Gastrocnemius medialis (tissue), 4 donors: ENCODE measurements at regions not wholly inside any gene's neighbourhood (a gene's known extent, or its start where the extent isn't known, plus 50 kb on each side); places are given as distances from the start of the nearest gene placed in this dataset.

ENCODE experiments used
- POLR2A ChIP-seq, 2 donors: fragments of 450-650 bp; IDR thresholded peaks; one replicate each; pipeline ENCODE4 v1.6.1; 2017; ENCODE audit warnings: antibody characterized with exemption in 2 of 2, mild to moderate bottlenecking in 2 of 2, moderate library complexity in 2 of 2
- TF ChIP-seq, protein P1 (sequence below), 5 experiments: fragments of 450-650 bp in 3 of 5; fragments of 200-600 bp in 2 of 5; sonication (generic) in 2 of 5; IDR thresholded peaks in 4 of 5; conservative IDR thresholded peaks in 1 of 5; 1 replicate in 4 of 5; 2 replicates in 1 of 5; pipeline ENCODE4 v1.5.1; 2016 to 2019; ENCODE audit warnings: antibody characterized with exemption in 5 of 5, mild to moderate bottlenecking in 3 of 5, moderate library complexity in 3 of 5

DNA sequence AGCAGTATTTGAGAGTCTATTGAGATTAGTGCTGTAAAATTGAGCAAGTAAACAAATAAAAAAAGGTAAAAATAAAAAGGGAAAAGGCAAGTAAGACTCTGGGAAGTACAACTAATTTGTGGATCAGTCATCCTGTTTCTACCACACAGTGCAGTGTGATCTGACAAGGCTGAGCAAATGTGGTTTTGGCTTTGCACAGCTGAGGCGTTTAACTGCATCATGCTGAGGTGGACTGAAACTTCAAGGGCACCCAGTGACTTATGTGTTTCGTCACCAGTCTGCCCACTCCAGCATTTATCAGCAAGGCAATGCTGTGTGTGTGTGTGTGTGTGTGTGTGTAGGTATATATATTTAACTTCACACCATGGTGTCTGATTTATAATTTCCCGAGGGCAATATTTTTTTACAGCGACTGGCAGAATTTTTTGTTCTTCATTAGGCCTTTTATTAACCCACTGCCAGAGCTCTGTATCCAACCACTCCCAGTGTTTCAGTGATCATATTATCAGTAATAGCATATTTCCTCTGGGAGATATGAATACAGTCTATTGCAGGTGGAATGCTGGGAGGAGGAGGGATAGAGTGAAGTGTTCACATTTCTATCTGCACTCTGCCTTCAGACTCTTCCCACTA lies 131.5 kb upstream of the SATB1 start:
- TF ChIP-seq POLR2A (IDR thresholded peaks at IDR 0.05), result no peak
- TF ChIP-seq, protein P1, sequence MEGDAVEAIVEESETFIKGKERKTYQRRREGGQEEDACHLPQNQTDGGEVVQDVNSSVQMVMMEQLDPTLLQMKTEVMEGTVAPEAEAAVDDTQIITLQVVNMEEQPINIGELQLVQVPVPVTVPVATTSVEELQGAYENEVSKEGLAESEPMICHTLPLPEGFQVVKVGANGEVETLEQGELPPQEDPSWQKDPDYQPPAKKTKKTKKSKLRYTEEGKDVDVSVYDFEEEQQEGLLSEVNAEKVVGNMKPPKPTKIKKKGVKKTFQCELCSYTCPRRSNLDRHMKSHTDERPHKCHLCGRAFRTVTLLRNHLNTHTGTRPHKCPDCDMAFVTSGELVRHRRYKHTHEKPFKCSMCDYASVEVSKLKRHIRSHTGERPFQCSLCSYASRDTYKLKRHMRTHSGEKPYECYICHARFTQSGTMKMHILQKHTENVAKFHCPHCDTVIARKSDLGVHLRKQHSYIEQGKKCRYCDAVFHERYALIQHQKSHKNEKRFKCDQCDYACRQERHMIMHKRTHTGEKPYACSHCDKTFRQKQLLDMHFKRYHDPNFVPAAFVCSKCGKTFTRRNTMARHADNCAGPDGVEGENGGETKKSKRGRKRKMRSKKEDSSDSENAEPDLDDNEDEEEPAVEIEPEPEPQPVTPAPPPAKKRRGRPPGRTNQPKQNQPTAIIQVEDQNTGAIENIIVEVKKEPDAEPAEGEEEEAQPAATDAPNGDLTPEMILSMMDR (IDR thresholded peaks at IDR 0.05 in 4 of 5, conservative IDR thresholded peaks at IDR 0.05 in 1 of 5), result no peak
